ENCODE measurements at regions not wholly inside any gene's neighbourhood (a gene's known extent, or its start where the extent isn't known, plus 50 kb on each side); places are given as distances from the start of the nearest gene placed in this dataset.
"Not testable (repeated sequence)": the region's sequence is repeated elsewhere in the genome, so short reads cannot be mapped to it uniquely, and the experiment has no call there.

GRCh38 chr5:124007675-124008398, 495.9 kb downstream of the CSNK1G3 start:
- no peak for DNase-seq (ENCODE audit: low spot score)

GRCh38 chr5:124001036-124001615, 489.1 kb downstream of the CSNK1G3 start:
- DNase-seq (ENCODE audit: low spot score), result no peak

GRCh38 chr5:124000538-124000937, 488.6 kb downstream of the CSNK1G3 start:
- no peak for DNase-seq (ENCODE audit: low spot score)

GRCh38 chr5:123997462-123998215, 485.7 kb downstream of the CSNK1G3 start:
- peak; percentile 12 for DNase-seq (ENCODE audit: low spot score)

- no peak for DNase-seq (ENCODE audit: low spot score)
Measured at GRCh38 chr5:123997064-123997461, 485.1 kb downstream of the CSNK1G3 start.

- no peak for DNase-seq (ENCODE audit: low spot score)
Measured at GRCh38 chr5:123992641-123993040, 480.7 kb downstream of the CSNK1G3 start.

GRCh38 chr5:123987956-123988355, 476.0 kb downstream of the CSNK1G3 start:
- no peak for DNase-seq (ENCODE audit: low spot score)

- no peak for DNase-seq (ENCODE audit: low spot score)
Measured at GRCh38 chr5:123976379-123977033, 464.5 kb downstream of the CSNK1G3 start.

GRCh38 chr5:123975521-123975920, 463.5 kb downstream of the CSNK1G3 start:
- DNase-seq (ENCODE audit: low spot score), result not testable (repeated sequence)

- DNase-seq (ENCODE audit: low spot score), result no peak
Measured at GRCh38 chr5:123966781-123967180, 454.8 kb downstream of the CSNK1G3 start.

- no peak for DNase-seq (ENCODE audit: low spot score)
Measured at GRCh38 chr5:123965626-123966025, 453.6 kb downstream of the CSNK1G3 start.

GRCh38 chr5:123964884-123965283, 452.9 kb downstream of the CSNK1G3 start:
- DNase-seq (ENCODE audit: low spot score), result no peak

GRCh38 chr5:123960526-123960925, 448.5 kb downstream of the CSNK1G3 start:
- DNase-seq (ENCODE audit: low spot score), result no peak

- no peak for DNase-seq (ENCODE audit: low spot score)
Measured at GRCh38 chr5:123951582-123951977, 439.6 kb downstream of the CSNK1G3 start.

GRCh38 chr5:123950701-123951581, 439.0 kb downstream of the CSNK1G3 start:
- DNase-seq (ENCODE audit: low spot score), result no peak

GRCh38 chr5:123949807-123950340, 437.9 kb downstream of the CSNK1G3 start:
- no peak for DNase-seq (ENCODE audit: low spot score)

GRCh38 chr5:123949043-123949804, 437.2 kb downstream of the CSNK1G3 start:
- DNase-seq (ENCODE audit: low spot score), result no peak

GRCh38 chr5:123947797-123948196, 435.8 kb downstream of the CSNK1G3 start:
- DNase-seq (ENCODE audit: low spot score), result no peak

GRCh38 chr5:123945548-123945947, 433.6 kb downstream of the CSNK1G3 start:
- DNase-seq (ENCODE audit: low spot score), result no peak

- no peak for DNase-seq (ENCODE audit: low spot score)
Measured at GRCh38 chr5:123943151-123943550, 431.2 kb downstream of the CSNK1G3 start.

GRCh38 chr5:123940416-123940815, 428.4 kb downstream of the CSNK1G3 start:
- DNase-seq (ENCODE audit: low spot score), result no peak
